Retinal pigment epithelial cell (primary cell): ENCODE measurements at regions not wholly inside any gene's neighbourhood (a gene's known extent, or its start where the extent isn't known, plus 50 kb on each side); places are given as distances from the start of the nearest gene placed in this dataset.
A peak's percentile ranks its signal among the peaks of the same experiment; 100 is the strongest.

Experiments
- DNase-seq: peaks from one replicate; pipeline ENCODE4 v3.0.0-alpha.2; 2010; ENCODE audit warnings: low read depth
- H3K4me3 ChIP-seq: 2 replicates; pipeline ENCODE4 v1.5.1; 2011; ENCODE audit warnings: mild to moderate bottlenecking, low read length, control low read depth, moderate library complexity
- TF ChIP-seq, protein P1 (sequence below): conservative IDR thresholded peaks from 2 replicates; pipeline ENCODE4 v1.5.1; 2011; ENCODE audit warnings: low read depth, low read length, control low read depth, inconsistent platforms

DNA sequence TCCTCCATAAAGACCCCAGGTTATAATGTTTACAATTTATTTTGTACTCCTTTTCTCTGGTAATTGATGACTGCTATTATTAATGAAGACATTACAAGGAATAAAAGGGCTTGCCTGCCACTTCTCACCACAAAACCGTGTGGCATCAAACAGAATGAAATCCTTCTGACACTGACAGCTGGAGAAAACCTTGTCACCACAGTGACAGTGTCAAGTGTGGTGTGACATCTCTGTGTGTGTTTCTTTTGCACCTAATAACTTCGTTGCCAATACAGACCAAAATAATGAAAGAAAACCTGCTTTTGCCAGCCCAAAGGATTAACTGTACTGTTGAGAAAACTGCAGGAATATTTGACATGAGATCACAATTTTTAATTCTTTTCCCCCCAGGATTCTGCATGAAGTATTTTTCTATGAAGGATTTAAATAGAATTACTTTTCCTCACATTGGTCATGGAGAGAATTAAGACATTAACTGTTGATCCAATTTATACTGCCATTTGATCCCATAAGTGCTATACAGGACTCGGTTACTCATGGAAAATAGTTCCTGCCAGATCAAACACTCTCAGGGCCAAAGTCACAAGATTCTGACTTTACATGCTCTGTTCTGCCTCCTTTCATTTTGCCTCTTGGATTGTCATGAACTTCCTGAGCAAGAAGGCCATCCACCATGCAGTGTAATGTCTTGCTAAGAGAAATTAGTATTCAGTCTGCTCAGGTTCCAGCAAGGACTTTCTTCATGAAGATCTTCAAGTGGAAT is 60.4 kb upstream of the IFNG-AS1 start:
- no peak overlapping the region for H3K4me3 ChIP-seq
- TF ChIP-seq, protein P1, sequence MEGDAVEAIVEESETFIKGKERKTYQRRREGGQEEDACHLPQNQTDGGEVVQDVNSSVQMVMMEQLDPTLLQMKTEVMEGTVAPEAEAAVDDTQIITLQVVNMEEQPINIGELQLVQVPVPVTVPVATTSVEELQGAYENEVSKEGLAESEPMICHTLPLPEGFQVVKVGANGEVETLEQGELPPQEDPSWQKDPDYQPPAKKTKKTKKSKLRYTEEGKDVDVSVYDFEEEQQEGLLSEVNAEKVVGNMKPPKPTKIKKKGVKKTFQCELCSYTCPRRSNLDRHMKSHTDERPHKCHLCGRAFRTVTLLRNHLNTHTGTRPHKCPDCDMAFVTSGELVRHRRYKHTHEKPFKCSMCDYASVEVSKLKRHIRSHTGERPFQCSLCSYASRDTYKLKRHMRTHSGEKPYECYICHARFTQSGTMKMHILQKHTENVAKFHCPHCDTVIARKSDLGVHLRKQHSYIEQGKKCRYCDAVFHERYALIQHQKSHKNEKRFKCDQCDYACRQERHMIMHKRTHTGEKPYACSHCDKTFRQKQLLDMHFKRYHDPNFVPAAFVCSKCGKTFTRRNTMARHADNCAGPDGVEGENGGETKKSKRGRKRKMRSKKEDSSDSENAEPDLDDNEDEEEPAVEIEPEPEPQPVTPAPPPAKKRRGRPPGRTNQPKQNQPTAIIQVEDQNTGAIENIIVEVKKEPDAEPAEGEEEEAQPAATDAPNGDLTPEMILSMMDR = no peak
- peak; percentile 52 for DNase-seq

DNA sequence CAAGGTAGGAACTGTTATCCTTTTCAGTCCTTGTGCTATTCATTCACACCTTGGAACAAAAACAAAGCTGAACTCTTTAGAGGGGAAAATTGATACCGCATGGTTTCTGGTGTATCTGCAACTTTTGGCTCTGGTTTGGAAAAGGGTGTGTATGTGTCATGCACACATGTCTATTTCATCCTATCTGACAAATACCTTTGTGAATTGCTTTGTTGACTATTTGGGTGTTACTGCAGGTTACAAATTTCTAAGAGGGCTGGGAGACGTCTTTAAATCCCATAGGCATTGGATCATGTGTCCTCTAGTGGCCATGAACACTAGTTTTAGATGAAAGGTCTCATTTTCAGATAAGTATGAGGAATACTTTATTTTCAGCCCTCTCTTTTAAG is 59.9 kb upstream of the IFNG-AS1 start:
- no peak for DNase-seq
- TF ChIP-seq, protein P1 = no peak
- no peak overlapping the region for H3K4me3 ChIP-seq

DNA sequence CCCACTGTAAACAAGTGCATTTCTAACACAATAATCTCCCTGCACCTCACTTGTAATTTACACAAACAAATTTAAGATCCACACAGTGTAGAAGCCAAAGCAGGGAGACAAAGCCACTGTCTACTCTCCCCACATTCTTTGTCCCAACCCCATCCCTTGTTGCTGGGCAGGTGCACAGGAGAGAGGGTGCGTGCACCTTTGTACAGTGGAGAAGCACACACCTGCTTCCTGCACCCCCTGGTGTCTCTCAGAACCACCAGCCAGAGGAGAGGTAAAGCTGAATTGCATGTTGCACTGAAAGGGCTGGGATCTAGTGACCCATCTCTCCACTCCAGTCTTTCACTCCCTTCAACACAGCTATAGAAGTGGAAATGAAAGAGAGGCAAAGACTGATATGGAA is 51.4 kb upstream of the IFNG-AS1 start:
- TF ChIP-seq, protein P1 = no peak
- no peak for DNase-seq
- H3K4me3 ChIP-seq = no peak overlapping the region
